H1 (cell line): ENCODE measurements at regions not wholly inside any gene's neighbourhood (a gene's known extent, or its start where the extent isn't known, plus 50 kb on each side); places are given as distances from the start of the nearest gene placed in this dataset.
"Not testable (repeated sequence)": the region's sequence is repeated elsewhere in the genome, so short reads cannot be mapped to it uniquely, and the experiment has no call there.

ENCODE experiments used
- CTCF ChIA-PET: fragments of 300-600 bp; sonication (Branson Sonifier 250); formaldehyde crosslinking; loops from one replicate; lab custom pipeline; 2021; ENCODE audit not compliant: partially characterized antibody; lab: Charles Lee
- POLR2A ChIA-PET: fragments of 300-600 bp; sonication (Branson Sonifier 250); formaldehyde crosslinking; loops from one replicate; lab custom pipeline; 2021; ENCODE audit warnings: inconsistent platforms; ENCODE audit not compliant: partially characterized antibody; lab: Charles Lee
- DNase-seq, 2 experiments: peaks; one replicate each; pipeline versions ENCODE4 v3.0.0 to v3.0.0-alpha.2; 2010 to 2022; ENCODE audit warnings: low spot score in 2 of 2, low read depth in 1 of 2, mixed read lengths in 1 of 2
- FAIRE-seq: peaks from 2 replicates; lab custom pipeline; 2011; peaks lifted over from hg19 to GRCh38; lab: Jason Lieb, UNC
- H2AFZ ChIP-seq: 2 replicates; pipeline ENCODE4 v1.8.1; 2012; ENCODE audit warnings: low read length, inconsistent platforms
- H2AK5ac ChIP-seq: 2 replicates; pipeline ENCODE4 v1.6.1; 2013; ENCODE audit warnings: low read depth, low read length
- H2BK120ac ChIP-seq: replicated peaks from 2 replicates; pipeline ENCODE3; 2013; ENCODE audit warnings: low read depth, low read length, inconsistent platforms
- H2BK12ac ChIP-seq: 2 replicates; pipeline ENCODE4 v1.6.1; 2013; ENCODE audit warnings: low read depth, low read length
- H2BK15ac ChIP-seq: 2 replicates; pipeline ENCODE4 v1.6.1; 2013; ENCODE audit warnings: low read length
- H2BK20ac ChIP-seq: 2 replicates; pipeline ENCODE4 v1.6.1; 2013; ENCODE audit warnings: low read length
- H2BK5ac ChIP-seq: 2 replicates; pipeline ENCODE4 v1.6.1; 2013; ENCODE audit warnings: low read depth, low read length
- H3K14ac ChIP-seq: 2 replicates; pipeline ENCODE4 v1.6.1; 2013; ENCODE audit warnings: inconsistent platforms; ENCODE audit not compliant: insufficient read length
- H3K18ac ChIP-seq: 2 replicates; pipeline ENCODE4 v1.6.1; 2013; ENCODE audit warnings: low read length; ENCODE audit errors: extremely low read depth
- H3K23ac ChIP-seq: 2 replicates; pipeline ENCODE4 v1.6.1; 2013; ENCODE audit warnings: inconsistent platforms; ENCODE audit not compliant: insufficient read length
- H3K23me2 ChIP-seq: 2 replicates; pipeline ENCODE4 v1.6.1; 2013; ENCODE audit warnings: low read depth, low read length
- H3K27ac ChIP-seq: 2 replicates; pipeline ENCODE4 v1.6.1; 2011; ENCODE audit warnings: low read depth, low read length, inconsistent platforms
- H3K27me3 ChIP-seq, 4 experiments: replicated peaks in 1 of 4; 1 replicate in 1 of 4; 2 replicates in 3 of 4; pipeline versions ENCODE4 v1.6.1 to v1.8.1; 2011 to 2013; ENCODE audit warnings: low read length in 3 of 4, mild to moderate bottlenecking in 3 of 4, inconsistent platforms in 2 of 4, mixed read lengths in 2 of 4, moderate library complexity in 1 of 4; ENCODE audit not compliant: control insufficient read depth in 3 of 4, insufficient read depth in 3 of 4; ENCODE audit errors: extremely low read depth in 1 of 4
- H3K36me3 ChIP-seq, 4 experiments: 2 replicates each; pipeline versions ENCODE4 v1.6.1 to v1.8.1; 2011 to 2013; ENCODE audit warnings: mild to moderate bottlenecking in 4 of 4, low read length in 3 of 4, moderate library complexity in 2 of 4, control low read depth in 1 of 4, inconsistent platforms in 1 of 4; ENCODE audit not compliant: insufficient read depth in 4 of 4, control insufficient read depth in 2 of 4
- H3K4ac ChIP-seq: replicated peaks from 2 replicates; pipeline ENCODE3; 2013; ENCODE audit warnings: low read length, low read depth, mixed read lengths, inconsistent platforms; ENCODE audit not compliant: insufficient read length
- H3K4me1 ChIP-seq, 4 experiments: replicated peaks in 1 of 4; 1 replicate in 1 of 4; 2 replicates in 3 of 4; pipeline versions ENCODE4 v1.6.1 to v1.8.1; 2011 to 2013; ENCODE audit warnings: low read length in 3 of 4, inconsistent platforms in 2 of 4, mixed read lengths in 1 of 4; ENCODE audit not compliant: insufficient read depth in 4 of 4, control insufficient read depth in 3 of 4
- H3K4me2 ChIP-seq, 2 experiments: 2 replicates each; pipeline versions ENCODE4 v1.6.1 to v1.8.1; 2011 to 2013; ENCODE audit warnings: low read depth in 2 of 2, low read length in 2 of 2, control low read depth in 1 of 2, inconsistent platforms in 1 of 2, mild to moderate bottlenecking in 1 of 2; ENCODE audit not compliant: insufficient read depth in 1 of 2
- H3K4me3 ChIP-seq, 4 experiments: fragments of 200-600, 300-600 bp in 1 of 4; sonication (generic), shearing (Covaris generic), sonication (Bioruptor Twin) in 1 of 4; 2 replicates each; pipeline versions ENCODE4 v1.5.1 to v1.8.1; 2011 to 2016; ENCODE audit warnings: low read length in 4 of 4, low read depth in 3 of 4, control low read depth in 2 of 4, inconsistent platforms in 2 of 4, mild to moderate bottlenecking in 2 of 4, mixed read lengths in 1 of 4, moderate library complexity in 1 of 4; ENCODE audit not compliant: insufficient read depth in 2 of 4; ENCODE audit errors: extremely low read depth in 1 of 4
- H3K56ac ChIP-seq: replicated peaks from 2 replicates; pipeline ENCODE3; 2013; ENCODE audit warnings: low read depth, mild to moderate bottlenecking, mixed read lengths, low read length, inconsistent platforms; ENCODE audit not compliant: insufficient read length
- H3K79me1 ChIP-seq: 2 replicates; pipeline ENCODE4 v1.6.1; 2013; ENCODE audit warnings: low read depth, low read length, control low read depth
- H3K79me2 ChIP-seq, 2 experiments: 2 replicates each; pipeline versions ENCODE4 v1.6.1 to v1.8.1; 2012 to 2013; ENCODE audit warnings: low read length in 2 of 2, mild to moderate bottlenecking in 2 of 2, inconsistent platforms in 1 of 2; ENCODE audit not compliant: insufficient read depth in 2 of 2, control insufficient read depth in 1 of 2
- H3K9ac ChIP-seq, 4 experiments: replicated peaks in 1 of 4; 1 replicate in 1 of 4; 2 replicates in 3 of 4; pipeline versions ENCODE4 v1.6.1 to v1.8.1; 2011 to 2013; ENCODE audit warnings: low read depth in 3 of 4, low read length in 3 of 4, control low read depth in 2 of 4, mild to moderate bottlenecking in 2 of 4, moderate library complexity in 2 of 4, inconsistent platforms in 1 of 4; ENCODE audit errors: extremely low read depth in 1 of 4
- H3K9me3 ChIP-seq, 2 experiments: 2 replicates each; pipeline versions ENCODE4 v1.6.1 to v1.8.1; 2012 to 2013; ENCODE audit warnings: mild to moderate bottlenecking in 2 of 2, moderate library complexity in 2 of 2, control low read depth in 1 of 2, inconsistent platforms in 1 of 2, low read depth in 1 of 2, low read length in 1 of 2, mixed read lengths in 1 of 2; ENCODE audit not compliant: insufficient read depth in 2 of 2
- H4K20me1 ChIP-seq, 2 experiments: replicated peaks in 1 of 2; 2 replicates each; pipeline versions ENCODE3 to v1.8.1; 2011 to 2013; ENCODE audit warnings: inconsistent platforms in 2 of 2, low read length in 2 of 2, mild to moderate bottlenecking in 1 of 2; ENCODE audit not compliant: insufficient read depth in 2 of 2, control insufficient read depth in 1 of 2
- H4K5ac ChIP-seq: 2 replicates; pipeline ENCODE4 v1.6.1; 2013; ENCODE audit warnings: low read length, low read depth, mixed read lengths, inconsistent platforms; ENCODE audit not compliant: insufficient read length
- H4K8ac ChIP-seq: 2 replicates; pipeline ENCODE4 v1.8.0; 2013; ENCODE audit warnings: mild to moderate bottlenecking, moderate library complexity, low read length, inconsistent platforms; ENCODE audit not compliant: insufficient read depth; ENCODE audit errors: extremely low read depth
- H4K91ac ChIP-seq: replicated peaks from 2 replicates; pipeline ENCODE3; 2013; ENCODE audit warnings: low read length, mixed read lengths, inconsistent platforms; ENCODE audit not compliant: insufficient read length
- CTCF ChIP-seq, 3 experiments: IDR thresholded peaks; 1 replicate in 2 of 3; 2 replicates in 1 of 3; pipeline versions ENCODE4 v1.5.1 to v1.6.1; 2011; ENCODE audit warnings: low read length in 3 of 3, mild to moderate bottlenecking in 3 of 3, inconsistent platforms in 2 of 3, low read depth in 1 of 3, moderate library complexity in 1 of 3; ENCODE audit not compliant: insufficient read depth in 1 of 3; ENCODE audit errors: control extremely low read depth in 1 of 3
- RAD21 ChIP-seq, 2 experiments: IDR thresholded peaks in 1 of 2; conservative IDR thresholded peaks in 1 of 2; 2 replicates each; pipeline ENCODE4 v1.6.1; 2011; ENCODE audit warnings: low read depth in 2 of 2, low read length in 2 of 2, improper control_type of control experiment in 1 of 2, inconsistent platforms in 1 of 2, mild to moderate bottlenecking in 1 of 2, moderate library complexity in 1 of 2
- WGBS, 2 experiments: shearing (Covaris generic) in 1 of 2; methylation state at CpG; one replicate each; pipeline versions ENCODE4 v1.1.6 to v1.1.7; 2013 to 2015; ENCODE audit warnings: low lambda C conversion rate in 2 of 2, mixed read lengths in 2 of 2, inconsistent platforms in 1 of 2, low coverage in 1 of 2, missing lambda C conversion rate in 1 of 2; ENCODE audit not compliant: insufficient replicate concordance in 2 of 2, insufficient coverage in 1 of 2, insufficient read length in 1 of 2; ENCODE audit errors: extremely low coverage in 1 of 2, missing lambda C conversion rate in 1 of 2; 5-methylcytosine and 5-hydroxymethylcytosine counted together

- H3K4me3 ChIP-seq, H3K4ac ChIP-seq, H3K27ac ChIP-seq, H2BK12ac ChIP-seq, H2BK20ac ChIP-seq, DNase-seq, H4K20me1 ChIP-seq, H2BK120ac ChIP-seq, H3K4me1 ChIP-seq, H3K36me3 ChIP-seq, H4K91ac ChIP-seq, H2BK5ac ChIP-seq, H2AFZ ChIP-seq, H3K79me2 ChIP-seq, H4K5ac ChIP-seq, H3K79me1 ChIP-seq, H2AK5ac ChIP-seq, H3K23me2 ChIP-seq, H3K56ac ChIP-seq, H3K14ac ChIP-seq, H3K4me2 ChIP-seq, H2BK15ac ChIP-seq, H3K23ac ChIP-seq, H3K18ac ChIP-seq, H3K27me3 ChIP-seq, POLR2A ChIA-PET, H4K8ac ChIP-seq, H3K9ac ChIP-seq, H3K9me3 ChIP-seq, FAIRE-seq: not testable (repeated sequence)
- WGBS, 2 experiments: 90% methylated on average over 12 of the region's 12 CpGs; no CpG with 5 or more reads in 1 of the 2 experiments
- TF ChIP-seq CTCF (IDR thresholded peaks at IDR 0.05; ENCODE audit: control extremely low read depth in 1 of 3, insufficient read depth in 1 of 3, low read depth in 1 of 3, low read length in 3 of 3) (peak; percentile 20 to 40 (median 29); a peak in 2 of 4 replicates), RAD21 (IDR thresholded peaks at IDR 0.05 in 1 of 2, conservative IDR thresholded peaks at IDR 0.05 in 1 of 2; ENCODE audit: low read depth in 2 of 2, low read length in 2 of 2) (peak in 1 of 2 experiments; percentile 30; a peak in 2 of 4 replicates)
- CTCF ChIA-PET: interaction anchor here (0.7 kb wide), 1 partner anchor 24 kb away, joined by 3 read pairs; no protein-coding TSS in a partner anchor
These were observed 351.5 kb upstream of the FRG1 start for GRCh38 chr4:189589201-189589600.
